ENCODE measurements at regions not wholly inside any gene's neighbourhood (a gene's known extent, or its start where the extent isn't known, plus 50 kb on each side); places are given as distances from the start of the nearest gene placed in this dataset.
"Not testable (repeated sequence)": the region's sequence is repeated elsewhere in the genome, so short reads cannot be mapped to it uniquely, and the experiment has no call there.

DNA sequence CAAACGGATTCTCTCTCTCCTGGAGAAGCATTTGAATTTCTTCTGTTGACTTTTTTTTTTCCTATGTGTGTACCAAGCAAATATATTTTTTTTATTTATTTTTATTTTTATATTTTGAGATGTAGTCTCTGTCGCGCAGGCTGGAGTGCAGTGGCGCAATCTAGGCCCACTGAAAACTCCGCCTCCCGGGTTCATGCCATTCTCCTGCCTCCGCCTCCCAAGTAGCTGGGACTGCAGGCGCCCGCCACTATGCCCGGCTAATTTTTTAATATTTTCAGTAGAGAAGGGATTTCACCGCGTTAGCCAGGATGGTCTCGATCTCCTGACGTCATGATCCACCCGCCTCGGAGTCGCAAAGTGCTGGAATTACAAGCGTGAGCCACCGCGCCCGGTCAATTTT, 549.5 kb upstream of the GNPDA2 start:
- H3K36me3 ChIP-seq (ENCODE audit: control insufficient read depth, insufficient read depth, low read length), result no peaks in the 10 kb centered on the region
- no peaks in the 10 kb centered on the region for H3K4me1 ChIP-seq (ENCODE audit: control insufficient read depth, insufficient read depth, low read length)
- no peaks in the 10 kb centered on the region for H3K27me3 ChIP-seq (ENCODE audit: control insufficient read depth, insufficient read depth, low read length)
- no peaks in the 10 kb centered on the region for H3K9me3 ChIP-seq (ENCODE audit: control insufficient read depth, insufficient read depth, low read depth, low read length)
- H3K9ac ChIP-seq (ENCODE audit: low read length), result no peak overlapping the region
- H3K27ac ChIP-seq (ENCODE audit: low read depth, low read length), result no peak overlapping the region
- no peak overlapping the region for H3K4me3 ChIP-seq (ENCODE audit: low read depth, low read length)

DNA sequence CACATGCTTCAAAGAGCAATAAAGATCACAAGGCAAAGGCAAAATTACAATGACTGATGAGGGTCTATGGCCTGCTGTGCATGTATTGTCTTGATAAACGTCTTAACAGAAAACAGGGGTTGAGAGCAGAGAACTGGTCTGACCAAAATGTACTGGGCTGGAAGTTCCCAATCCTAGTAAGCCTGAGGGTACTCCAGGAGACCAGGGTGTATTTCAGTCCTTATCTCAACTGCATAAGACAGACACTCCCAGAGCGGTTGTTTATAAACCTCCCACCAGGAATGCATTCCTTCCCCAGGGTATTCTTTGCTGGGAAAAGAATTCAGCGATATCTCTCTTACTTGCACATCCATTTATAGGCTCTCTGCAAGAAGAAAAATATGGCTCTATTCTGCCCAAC, 521.8 kb upstream of the GNPDA2 start:
- H3K27me3 ChIP-seq (ENCODE audit: control insufficient read depth, insufficient read depth, low read length); H3K27ac ChIP-seq (ENCODE audit: low read depth, low read length); H3K36me3 ChIP-seq (ENCODE audit: control insufficient read depth, insufficient read depth, low read length); H3K9ac ChIP-seq (ENCODE audit: low read length); H3K4me1 ChIP-seq (ENCODE audit: control insufficient read depth, insufficient read depth, low read length); H3K4me3 ChIP-seq (ENCODE audit: low read depth, low read length): not testable (repeated sequence)
- 0 out of 2 replicates have a peak, but pooled peaks cover 11% of the 10 kb centered on the region for H3K9me3 ChIP-seq (ENCODE audit: control insufficient read depth, insufficient read depth, low read depth, low read length)

DNA sequence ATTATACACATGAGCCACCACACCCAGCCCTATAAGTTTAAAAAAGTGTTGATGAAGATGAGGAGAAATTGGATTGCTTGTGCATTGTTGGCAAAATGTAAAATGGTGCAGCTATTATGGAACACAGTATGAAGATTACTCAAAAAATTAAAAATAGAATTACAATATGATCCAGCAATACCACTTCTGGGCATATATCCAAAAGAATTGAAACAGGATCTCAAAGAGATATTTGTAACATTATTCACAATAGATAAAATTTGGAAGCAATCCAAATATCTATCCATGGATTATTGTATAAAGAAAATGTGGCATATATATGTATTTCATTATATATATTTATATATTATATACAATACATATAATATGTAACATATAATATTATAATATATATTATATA, 515.6 kb upstream of the GNPDA2 start:
- H3K36me3 ChIP-seq (ENCODE audit: control insufficient read depth, insufficient read depth, low read length), result no peaks in the 10 kb centered on the region
- H3K9ac ChIP-seq (ENCODE audit: low read length), result no peak overlapping the region
- no peak overlapping the region for H3K4me3 ChIP-seq (ENCODE audit: low read depth, low read length)
- H3K27me3 ChIP-seq (ENCODE audit: control insufficient read depth, insufficient read depth, low read length), result no peaks in the 10 kb centered on the region
- H3K27ac ChIP-seq (ENCODE audit: low read depth, low read length), result no peak overlapping the region
- H3K9me3 ChIP-seq (ENCODE audit: control insufficient read depth, insufficient read depth, low read depth, low read length), result no peaks in the 10 kb centered on the region
- no peaks in the 10 kb centered on the region for H3K4me1 ChIP-seq (ENCODE audit: control insufficient read depth, insufficient read depth, low read length)

- Histone ChIP-seq H3K36me3 (ENCODE audit: control insufficient read depth, insufficient read depth, low read length) (no peaks in the 10 kb centered on the region), H3K4me1 (ENCODE audit: control insufficient read depth, insufficient read depth, low read length) (no peaks in the 10 kb centered on the region), H3K9me3 (ENCODE audit: control insufficient read depth, insufficient read depth, low read depth, low read length) (peaks cover 15% of the 10 kb centered on the region), H3K9ac (ENCODE audit: low read length) (no peak overlapping the region), H3K27ac (ENCODE audit: low read depth, low read length) (no peak overlapping the region), H3K27me3 (ENCODE audit: control insufficient read depth, insufficient read depth, low read length) (no peaks in the 10 kb centered on the region), H3K4me3 (ENCODE audit: low read depth, low read length) (no peak overlapping the region)
Observed at GRCh38 chr4:45229206-45229605, 502.9 kb upstream of the GNPDA2 start.

DNA sequence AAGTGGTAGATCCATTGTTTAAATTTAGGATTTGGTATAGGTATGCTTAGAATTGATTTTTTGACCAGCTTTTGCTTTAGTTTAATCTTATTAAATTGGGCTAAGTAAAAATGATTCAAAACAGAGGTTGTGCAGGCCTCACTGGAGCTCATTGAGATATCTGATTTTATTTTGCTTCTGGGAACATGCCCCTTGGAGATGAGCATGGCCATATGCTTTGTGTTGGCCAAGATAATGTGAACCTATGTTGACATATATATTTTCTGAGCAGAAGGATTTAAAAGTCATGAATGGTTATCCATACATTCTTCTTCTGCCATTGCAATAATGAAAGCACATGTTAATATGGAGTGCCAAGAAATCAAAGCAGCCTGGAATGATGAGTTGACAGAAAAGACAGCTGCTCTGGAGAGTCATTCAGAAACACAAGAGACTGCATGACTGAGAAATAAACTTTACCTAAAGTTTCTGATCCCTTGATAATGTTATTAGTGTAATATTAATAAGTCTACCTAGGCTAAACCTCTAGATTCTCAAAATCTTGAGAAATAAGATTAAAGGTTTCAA, 489.7 kb upstream of the GNPDA2 start:
- Histone ChIP-seq H3K36me3 (ENCODE audit: control insufficient read depth, insufficient read depth, low read length) (no peaks in the 10 kb centered on the region), H3K4me1 (ENCODE audit: control insufficient read depth, insufficient read depth, low read length) (no peaks in the 10 kb centered on the region), H3K27me3 (ENCODE audit: control insufficient read depth, insufficient read depth, low read length) (no peaks in the 10 kb centered on the region), H3K4me3 (ENCODE audit: low read depth, low read length) (no peak overlapping the region), H3K27ac (ENCODE audit: low read depth, low read length) (no peak overlapping the region), H3K9ac (ENCODE audit: low read length) (no peak overlapping the region), H3K9me3 (ENCODE audit: control insufficient read depth, insufficient read depth, low read depth, low read length) (no peaks in the 10 kb centered on the region; the same call in 1 of the 2 replicates)

- H3K27me3 ChIP-seq (ENCODE audit: control insufficient read depth, insufficient read depth, low read length); H3K9ac ChIP-seq (ENCODE audit: low read length); H3K36me3 ChIP-seq (ENCODE audit: control insufficient read depth, insufficient read depth, low read length); H3K27ac ChIP-seq (ENCODE audit: low read depth, low read length); H3K4me3 ChIP-seq (ENCODE audit: low read depth, low read length); H3K4me1 ChIP-seq (ENCODE audit: control insufficient read depth, insufficient read depth, low read length): not testable (repeated sequence)
- H3K9me3 ChIP-seq (ENCODE audit: control insufficient read depth, insufficient read depth, low read depth, low read length), result peaks cover 16% of the 10 kb centered on the region
Observed at GRCh38 chr4:45208476-45208875, 482.1 kb upstream of the GNPDA2 start.

DNA sequence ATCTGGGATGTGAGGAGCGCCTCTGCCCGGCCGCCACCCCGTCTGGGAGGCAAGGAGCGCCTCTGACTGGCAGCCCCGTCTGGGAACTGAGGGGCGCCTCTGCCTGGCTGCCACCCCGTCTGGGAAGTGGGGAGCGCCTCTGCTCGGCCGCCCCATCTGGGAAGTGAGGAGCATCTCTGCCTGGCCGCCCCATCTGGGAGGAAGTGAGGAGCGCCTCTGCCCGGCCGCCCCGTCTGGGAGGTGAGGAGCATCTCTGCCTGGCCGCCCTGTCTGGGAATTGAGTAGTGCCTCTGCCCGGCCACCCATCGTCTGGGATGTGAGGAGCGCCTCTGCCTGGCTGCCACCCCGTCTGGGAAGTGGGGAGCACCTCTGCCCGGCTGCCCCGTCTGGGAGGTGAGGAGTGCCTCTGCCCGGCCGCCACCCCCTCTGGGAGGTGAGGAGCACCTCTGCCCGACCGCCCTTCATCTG, 481.5 kb upstream of the GNPDA2 start:
- H3K36me3 ChIP-seq (ENCODE audit: control insufficient read depth, insufficient read depth, low read length); H3K4me1 ChIP-seq (ENCODE audit: control insufficient read depth, insufficient read depth, low read length): not testable (repeated sequence)

GRCh38 chr4:45207241-45207863, 481.0 kb upstream of the GNPDA2 start:
- H3K9ac ChIP-seq (ENCODE audit: low read length); H3K27me3 ChIP-seq (ENCODE audit: control insufficient read depth, insufficient read depth, low read length); H3K4me1 ChIP-seq (ENCODE audit: control insufficient read depth, insufficient read depth, low read length); H3K36me3 ChIP-seq (ENCODE audit: control insufficient read depth, insufficient read depth, low read length); H3K27ac ChIP-seq (ENCODE audit: low read depth, low read length); H3K4me3 ChIP-seq (ENCODE audit: low read depth, low read length): not testable (repeated sequence)
- H3K9me3 ChIP-seq (ENCODE audit: control insufficient read depth, insufficient read depth, low read depth, low read length), result peaks cover 16% of the 10 kb centered on the region

More for the DNA sequence above, 481.5 kb upstream of the GNPDA2 start:
- H3K27me3 ChIP-seq (ENCODE audit: control insufficient read depth, insufficient read depth, low read length); H3K27ac ChIP-seq (ENCODE audit: low read depth, low read length); H3K4me3 ChIP-seq (ENCODE audit: low read depth, low read length); H3K9ac ChIP-seq (ENCODE audit: low read length): not testable (repeated sequence)
- peaks cover 16% of the 10 kb centered on the region for H3K9me3 ChIP-seq (ENCODE audit: control insufficient read depth, insufficient read depth, low read depth, low read length)

GRCh38 chr4:45199736-45200135, 473.4 kb upstream of the GNPDA2 start:
- Histone ChIP-seq H3K36me3 (ENCODE audit: control insufficient read depth, insufficient read depth, low read length) (no peaks in the 10 kb centered on the region), H3K9ac (ENCODE audit: low read length) (no peak overlapping the region), H3K4me3 (ENCODE audit: low read depth, low read length) (no peak overlapping the region), H3K27ac (ENCODE audit: low read depth, low read length) (no peak overlapping the region), H3K9me3 (ENCODE audit: control insufficient read depth, insufficient read depth, low read depth, low read length) (no peaks in the 10 kb centered on the region), H3K4me1 (ENCODE audit: control insufficient read depth, insufficient read depth, low read length) (no peaks in the 10 kb centered on the region), H3K27me3 (ENCODE audit: control insufficient read depth, insufficient read depth, low read length) (no peaks in the 10 kb centered on the region)

DNA sequence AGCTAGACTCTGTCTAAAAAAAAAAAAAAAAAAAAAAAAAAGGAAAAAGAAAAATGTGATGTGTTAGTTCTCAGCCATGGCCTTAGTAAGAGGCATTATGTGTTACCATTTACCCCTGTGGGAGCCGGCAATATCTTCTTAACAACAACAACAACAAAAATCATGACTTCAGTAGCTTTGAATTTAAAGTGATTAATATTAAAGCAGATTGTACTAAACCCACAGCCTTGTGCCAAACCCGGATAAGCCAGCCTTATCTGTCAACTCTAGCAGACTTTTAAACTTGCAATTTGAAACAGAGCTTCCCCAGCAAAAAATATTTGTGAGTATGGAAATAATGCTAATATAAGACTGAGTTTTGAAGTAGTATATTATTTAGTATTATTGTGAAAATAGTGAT, 462.1 kb upstream of the GNPDA2 start:
- no peaks in the 10 kb centered on the region for H3K4me1 ChIP-seq (ENCODE audit: control insufficient read depth, insufficient read depth, low read length)
- no peak overlapping the region for H3K9ac ChIP-seq (ENCODE audit: low read length)

DNA sequence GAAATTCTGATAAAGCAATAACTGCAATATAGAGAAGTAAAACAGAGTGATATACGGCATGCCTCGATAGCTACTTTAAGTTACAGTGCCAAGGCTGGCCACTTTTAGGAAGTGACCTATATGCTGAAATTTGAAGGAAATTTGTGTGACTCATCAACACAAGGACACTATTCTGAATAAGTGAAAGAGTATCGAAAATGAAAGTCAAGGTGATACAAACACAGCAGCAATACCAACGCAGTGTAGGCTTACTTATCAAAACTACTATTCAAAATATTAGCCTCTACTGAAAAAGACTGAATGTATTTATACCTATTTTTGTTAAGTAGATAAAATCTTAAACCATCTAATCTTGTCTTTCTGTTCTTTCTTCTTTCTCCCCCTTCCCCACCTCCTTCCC, 459.9 kb upstream of the GNPDA2 start:
- no peak overlapping the region for H3K4me3 ChIP-seq (ENCODE audit: low read depth, low read length)
- no peaks in the 10 kb centered on the region for H3K9me3 ChIP-seq (ENCODE audit: control insufficient read depth, insufficient read depth, low read depth, low read length)
- H3K9ac ChIP-seq (ENCODE audit: low read length), result no peak overlapping the region
- no peaks in the 10 kb centered on the region for H3K36me3 ChIP-seq (ENCODE audit: control insufficient read depth, insufficient read depth, low read length)
- H3K4me1 ChIP-seq (ENCODE audit: control insufficient read depth, insufficient read depth, low read length), result no peaks in the 10 kb centered on the region
- H3K27me3 ChIP-seq (ENCODE audit: control insufficient read depth, insufficient read depth, low read length), result no peaks in the 10 kb centered on the region
- no peak overlapping the region for H3K27ac ChIP-seq (ENCODE audit: low read depth, low read length)

More for the DNA sequence above, 462.1 kb upstream of the GNPDA2 start:
- no peaks in the 10 kb centered on the region for H3K27me3 ChIP-seq (ENCODE audit: control insufficient read depth, insufficient read depth, low read length)
- H3K27ac ChIP-seq (ENCODE audit: low read depth, low read length), result no peak overlapping the region
- H3K9me3 ChIP-seq (ENCODE audit: control insufficient read depth, insufficient read depth, low read depth, low read length), result no peaks in the 10 kb centered on the region
- H3K4me3 ChIP-seq (ENCODE audit: low read depth, low read length), result no peak overlapping the region
- H3K36me3 ChIP-seq (ENCODE audit: control insufficient read depth, insufficient read depth, low read length), result no peaks in the 10 kb centered on the region
